Kidney (tissue), 13 donors: ENCODE measurements at regions not wholly inside any gene's neighbourhood (a gene's known extent, or its start where the extent isn't known, plus 50 kb on each side); places are given as distances from the start of the nearest gene placed in this dataset.

Experiments used
- DNase-seq, 5 donors: peaks; one replicate each; pipeline ENCODE4 v3.0.0-alpha.2; 2013 to 2020
- FAIRE-seq: peaks from 2 replicates; lab custom pipeline; 2012; peaks lifted over from hg19 to GRCh38; lab: Jason Lieb, UNC
- H3K27ac ChIP-seq, 2 donors: one replicate each; pipeline ENCODE4 v1.7.0; 2013; ENCODE audit warnings: low read depth in 2 of 2, low read length in 2 of 2, inconsistent platforms in 1 of 2
- H3K27me3 ChIP-seq: one replicate; pipeline ENCODE4 v1.7.1; 2013; ENCODE audit warnings: low read length, inconsistent platforms; ENCODE audit not compliant: control insufficient read depth, insufficient read depth
- H3K36me3 ChIP-seq, 3 donors: one replicate each; pipeline versions ENCODE4 v1.7.0 to v1.7.1; 2013; ENCODE audit warnings: low read length in 3 of 3, control low read depth in 1 of 3, inconsistent platforms in 1 of 3; ENCODE audit not compliant: insufficient read depth in 3 of 3, control insufficient read depth in 2 of 3
- H3K4me1 ChIP-seq, 3 donors: one replicate each; pipeline versions ENCODE4 v1.7.0 to v1.7.1; 2013; ENCODE audit warnings: low read length in 3 of 3, inconsistent platforms in 1 of 3, low read depth in 1 of 3; ENCODE audit not compliant: control insufficient read depth in 2 of 3, insufficient read depth in 2 of 3
- H3K4me3 ChIP-seq, 3 donors: one replicate each; pipeline versions ENCODE4 v1.7.0 to v1.8.1; 2013; ENCODE audit warnings: low read length in 3 of 3, control low read depth in 1 of 3, inconsistent platforms in 1 of 3
- H3K9ac ChIP-seq, 3 donors: one replicate each; pipeline versions ENCODE4 v1.7.0 to v1.7.1; 2013; ENCODE audit warnings: low read length in 3 of 3, control low read depth in 1 of 3, inconsistent platforms in 1 of 3
- H3K9me3 ChIP-seq, 3 donors: one replicate each; pipeline versions ENCODE4 v1.7.0 to v1.7.1; 2013; ENCODE audit warnings: low read length in 3 of 3, control low read depth in 1 of 3, inconsistent platforms in 1 of 3; ENCODE audit not compliant: control insufficient read depth in 2 of 3, insufficient read depth in 1 of 3
- CTCF ChIP-seq: IDR thresholded peaks from 3 replicates; pipeline ENCODE4 v1.5.1; 2012; ENCODE audit warnings: mild to moderate bottlenecking, moderate library complexity, borderline replicate concordance; ENCODE audit not compliant: insufficient read depth; ENCODE audit errors: extremely low read depth
- intact Hi-C: fragments of 100-400 bp; cut with DNase I; formaldehyde crosslinking; loops from one replicate; pipeline ENCODE4 v1.11.1; 2022
- donor health status: control.
- donor health status: control.
- donor health status: control.
- donor health status: control.
- donor health status: control.
- donor health status: DM: yes; HTN: yes; CAD: no.
- donor health status: Normal renal cell carcinoma (clear cell type).

- Histone ChIP-seq H3K27me3 (no peaks in the 10 kb centered on the region), H3K9me3 (peaks cover 0 to 5% (median 0%) of the 10 kb centered on the region in 3 donors), H3K36me3 (no peaks in the 10 kb centered on the region), H3K9ac (no peak overlapping the region), H3K4me3 (no peak overlapping the region), H3K4me1 (no peaks in the 10 kb centered on the region), H3K27ac (no peak overlapping the region)
- TF ChIP-seq CTCF, result no peak
- DNase-seq (no peak), FAIRE-seq (no peak)
- intact Hi-C loops, result no loop called here
These were observed 2269.3 kb upstream of the RAG2 start for GRCh38 chr11:38867338-38867737.

- H3K4me3 ChIP-seq, result no peak overlapping the region
- intact Hi-C loops, result no loop called here
- peaks cover 0 to 5% (median 0%) of the 10 kb centered on the region in 3 donors for H3K9me3 ChIP-seq
- no peaks in the 10 kb centered on the region for H3K36me3 ChIP-seq
- no peak overlapping the region for H3K9ac ChIP-seq
- H3K27ac ChIP-seq, result no peak overlapping the region
- no peaks in the 10 kb centered on the region for H3K4me1 ChIP-seq
- no peaks in the 10 kb centered on the region for H3K27me3 ChIP-seq
- FAIRE-seq, result no peak
- DNase-seq, result no peak
- TF ChIP-seq CTCF, result no peak
These were observed 2267.9 kb upstream of the RAG2 start for GRCh38 chr11:38865922-38866321.

DNA sequence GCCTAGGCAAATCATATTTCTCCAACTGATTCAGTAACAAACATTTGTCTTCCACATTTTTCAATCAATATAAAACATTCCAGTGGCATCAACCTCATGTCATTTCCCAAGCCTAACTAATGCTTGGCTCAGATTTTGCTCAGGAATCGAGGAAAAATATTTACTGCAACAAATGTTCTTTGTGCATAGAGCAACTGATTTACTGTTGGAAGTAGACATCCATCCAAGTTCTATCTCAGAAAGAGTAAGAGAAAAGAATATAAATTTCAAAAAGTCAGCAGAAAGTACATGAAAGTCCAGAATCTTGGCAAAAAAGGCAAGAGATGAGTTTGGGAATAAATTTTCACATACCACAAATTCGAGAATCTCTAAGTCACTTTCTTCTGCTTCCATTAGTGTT is 2245.0 kb upstream of the RAG2 start:
- Histone ChIP-seq H3K27ac (no peak overlapping the region), H3K36me3 (no peaks in the 10 kb centered on the region), H3K27me3 (no peaks in the 10 kb centered on the region), H3K4me3 (no peak overlapping the region), H3K9me3 (no peaks in the 10 kb centered on the region), H3K4me1 (no peaks in the 10 kb centered on the region), H3K9ac (no peak overlapping the region)
- FAIRE-seq, result no peak
- DNase-seq, result no peak
- intact Hi-C loops, result no loop called here
- TF ChIP-seq CTCF, result no peak

DNA sequence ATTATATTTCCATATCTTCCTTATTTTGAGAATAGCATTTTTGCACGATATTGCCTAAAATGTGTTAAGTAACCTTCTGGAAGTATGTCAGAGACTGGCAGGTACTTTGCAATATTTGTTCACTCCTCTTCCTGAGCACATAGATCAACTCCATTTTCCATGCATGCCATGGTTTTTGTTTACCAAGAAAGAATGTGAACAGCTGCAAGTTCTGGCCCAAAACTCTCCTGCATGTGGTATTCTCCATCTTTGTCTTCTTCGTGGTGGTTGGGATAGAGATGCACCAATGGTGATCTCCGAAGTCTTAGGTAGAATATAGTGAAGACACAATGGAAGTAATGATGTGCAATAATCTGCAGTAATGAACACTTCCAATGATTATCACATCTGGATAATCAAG is 2241.0 kb upstream of the RAG2 start:
- Histone ChIP-seq H3K27ac (no peak overlapping the region), H3K9ac (no peak overlapping the region), H3K4me1 (no peaks in the 10 kb centered on the region), H3K4me3 (no peak overlapping the region), H3K9me3 (no peaks in the 10 kb centered on the region), H3K27me3 (no peaks in the 10 kb centered on the region), H3K36me3 (no peaks in the 10 kb centered on the region)
- TF ChIP-seq CTCF, result no peak
- intact Hi-C loops, result no loop called here
- FAIRE-seq (no peak), DNase-seq (no peak)
